GM11168 (cell line): ENCODE measurements at regions not wholly inside any gene's neighbourhood (a gene's known extent, or its start where the extent isn't known, plus 50 kb on each side); places are given as distances from the start of the nearest gene placed in this dataset.

Experiments
- in situ Hi-C: fragments of 300-500 bp; cut with MboI; formaldehyde crosslinking; loops from one replicate; pipeline ENCODE4 v1.12.0; 2022; ENCODE audit warnings: low sequenced_read_pairs; ENCODE audit not compliant: unreplicated experiment

DNA sequence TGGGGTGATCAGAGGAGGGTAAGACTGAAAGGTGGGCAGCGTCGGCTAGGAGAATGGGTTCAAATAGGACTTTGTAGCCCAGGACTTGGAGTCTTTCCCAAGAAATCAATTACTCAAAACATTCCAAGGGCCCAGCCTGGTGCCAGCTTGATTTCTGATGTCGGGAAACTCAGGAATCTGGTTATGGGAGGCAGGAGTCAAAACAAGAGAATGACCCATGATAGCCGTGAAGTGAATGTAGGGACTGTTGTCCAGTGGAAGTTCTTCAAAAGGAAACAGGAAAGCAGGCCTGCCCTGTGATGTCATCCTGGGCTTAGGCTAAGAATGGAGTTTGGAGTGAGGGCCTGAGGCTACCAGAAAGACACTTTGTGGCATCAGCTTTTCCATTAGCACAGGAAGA lies 67.4 kb upstream of the SLC14A2 start:
- in situ Hi-C loops, result no loop called here

DNA sequence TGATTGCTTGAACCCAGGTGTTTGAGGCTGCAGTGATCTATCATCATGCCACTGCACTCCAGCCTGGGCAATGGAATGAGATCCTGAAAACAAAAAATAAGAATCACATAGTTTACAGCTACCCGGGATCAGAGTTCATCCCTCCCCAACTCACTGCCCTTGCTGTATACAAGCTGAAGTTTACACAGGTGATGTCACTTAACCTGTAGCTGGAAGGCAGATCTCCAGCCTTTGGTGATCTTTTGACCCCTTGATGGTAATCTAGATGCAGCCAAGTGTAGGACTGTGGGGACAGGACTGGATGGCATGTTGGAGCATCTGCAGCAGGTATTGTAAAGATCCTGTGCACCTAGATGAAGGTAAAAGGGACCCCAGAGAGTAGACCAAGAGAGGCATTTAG lies 66.7 kb upstream of the SLC14A2 start:
- in situ Hi-C loops, result no loop called here

DNA sequence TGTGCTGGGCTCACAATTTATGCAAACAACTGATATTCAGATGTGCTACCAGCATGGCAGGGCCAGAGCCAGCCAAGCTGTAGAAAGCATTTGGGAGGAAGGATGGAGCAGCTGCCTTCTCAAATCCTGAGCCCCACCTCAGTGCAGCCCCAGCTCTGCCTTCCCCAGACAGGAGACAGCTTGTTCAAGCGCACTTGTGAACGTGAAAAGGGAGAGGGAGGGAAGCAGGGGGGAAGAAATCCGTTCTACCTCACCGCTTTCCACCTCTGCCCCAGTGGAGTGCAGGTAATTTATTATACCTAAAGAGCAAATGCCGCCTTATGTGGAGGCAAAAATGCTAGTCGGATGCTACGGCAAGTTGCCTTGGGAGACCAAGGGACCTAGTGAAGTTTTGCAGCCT lies 66.0 kb upstream of the SLC14A2 start:
- in situ Hi-C loops, result no loop called here

DNA sequence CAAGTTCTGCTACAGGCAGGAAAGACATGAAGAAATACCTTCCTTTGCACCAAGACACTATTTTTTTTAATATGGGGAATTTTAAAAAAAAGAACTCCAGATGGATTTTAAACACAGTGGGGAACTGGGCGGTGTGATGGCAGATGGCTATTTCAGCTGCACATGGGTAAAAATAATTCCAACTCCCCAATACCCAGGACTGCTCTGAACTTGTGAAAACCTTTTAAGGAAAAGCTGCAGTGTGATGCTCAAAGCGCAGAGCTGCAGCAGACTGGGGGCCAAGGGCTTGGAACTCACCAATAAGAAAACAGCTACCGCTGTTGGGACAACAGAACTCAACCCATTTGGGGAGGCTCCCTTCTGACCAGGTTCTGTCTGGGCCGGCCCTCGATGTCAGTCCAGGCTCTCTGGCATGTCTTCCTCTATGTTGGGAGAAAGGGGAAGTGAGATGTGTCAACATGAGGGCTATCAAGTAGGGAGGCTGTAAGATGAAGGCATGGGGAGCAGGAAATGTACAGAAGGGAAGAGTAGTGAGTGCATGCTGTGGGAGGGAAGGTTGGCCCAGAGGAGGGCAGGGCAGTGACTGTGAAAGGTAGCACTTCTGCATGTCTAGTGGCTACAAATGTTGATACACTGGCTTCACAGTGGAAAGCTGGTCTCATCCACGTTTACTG lies 64.0 kb upstream of the SLC14A2 start:
- in situ Hi-C loops, result no loop called here

DNA sequence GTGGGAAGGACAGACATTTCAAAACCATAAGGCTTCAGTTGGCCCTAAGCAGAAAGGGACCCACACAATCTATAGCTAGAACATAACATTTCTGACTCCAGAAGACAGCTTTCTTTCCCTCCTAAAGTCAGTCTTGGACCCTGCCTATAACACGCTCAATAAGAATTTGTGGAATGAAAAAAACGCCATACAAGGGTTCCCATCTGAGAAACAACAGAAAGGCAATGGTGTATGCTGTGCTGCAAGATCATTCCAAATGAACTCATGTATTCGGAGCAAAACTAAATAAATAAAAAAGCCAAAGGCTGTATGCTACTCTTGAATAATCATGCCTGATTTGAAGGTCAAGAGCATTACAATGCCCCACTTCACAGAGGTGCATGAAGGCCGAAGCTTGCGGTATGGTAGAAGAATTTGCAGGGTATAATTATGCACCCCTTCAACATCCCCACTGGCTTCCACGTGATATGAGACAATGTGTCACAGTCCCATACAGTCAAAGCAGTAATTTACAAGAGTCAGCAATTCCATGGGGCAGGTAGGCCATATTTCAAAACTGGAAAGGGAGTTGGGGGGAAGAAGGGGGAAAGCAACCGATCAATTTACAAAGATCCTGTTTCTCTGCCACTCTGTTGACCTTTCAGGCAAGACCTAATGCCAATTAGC lies 61.4 kb upstream of the SLC14A2 start:
- in situ Hi-C loops, result no loop called here

DNA sequence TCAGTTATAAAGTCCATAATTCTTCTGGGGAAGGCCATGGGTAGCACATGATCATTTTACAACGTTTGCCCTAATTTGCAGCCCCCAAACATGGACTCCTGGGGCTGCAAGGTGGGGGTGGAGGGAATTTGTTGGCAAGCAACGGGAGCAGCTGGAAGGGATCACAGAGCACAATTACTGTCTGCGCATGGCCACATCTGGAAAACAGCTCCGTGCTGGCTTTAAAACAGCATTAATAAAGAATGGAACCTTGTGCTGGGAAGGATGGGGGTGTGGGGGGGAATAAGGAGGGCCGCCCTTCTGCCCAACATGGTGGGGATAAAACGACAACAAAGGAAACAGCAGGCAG lies 60.9 kb upstream of the SLC14A2 start:
- in situ Hi-C loops, result no loop called here

DNA sequence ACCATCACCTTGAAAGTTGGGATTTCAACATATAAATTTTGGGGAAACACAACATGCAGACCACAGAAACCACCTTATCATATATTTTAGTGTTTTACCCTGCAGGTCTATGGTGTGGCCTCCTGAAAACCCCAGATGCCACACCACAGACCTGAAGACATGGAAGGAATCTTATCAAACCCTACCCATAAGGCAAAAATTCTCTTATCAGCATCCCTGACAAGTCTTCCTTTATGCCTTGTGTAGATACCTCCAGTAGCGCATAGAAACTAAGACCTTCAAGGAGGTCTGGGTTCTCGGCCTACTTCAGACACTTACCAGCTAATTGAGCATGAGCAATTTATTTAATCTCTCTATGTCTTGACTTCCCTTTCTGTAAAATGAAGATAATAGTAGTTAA lies 59.1 kb upstream of the SLC14A2 start:
- in situ Hi-C loops, result no loop called here

DNA sequence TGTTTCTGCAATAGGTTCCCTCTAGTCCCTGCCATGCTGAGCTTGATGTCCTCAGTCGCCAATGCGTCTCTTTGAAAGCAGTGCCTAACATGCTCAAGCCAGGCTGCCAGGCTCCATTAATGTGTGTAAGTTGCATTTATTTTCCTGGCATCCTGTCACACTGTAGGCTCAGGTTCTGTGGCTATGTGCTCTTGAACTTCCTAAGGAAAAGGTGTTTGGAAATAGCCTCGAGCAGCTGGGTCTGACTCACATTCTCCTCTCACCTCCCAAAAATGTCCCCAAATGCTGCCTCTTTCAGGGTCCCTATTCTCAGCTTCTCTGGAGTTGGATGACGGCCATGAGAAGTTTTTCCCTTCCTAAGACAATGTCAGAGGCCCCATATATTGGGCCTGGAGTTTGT lies 58.0 kb upstream of the SLC14A2 start:
- in situ Hi-C loops, result no loop called here

DNA sequence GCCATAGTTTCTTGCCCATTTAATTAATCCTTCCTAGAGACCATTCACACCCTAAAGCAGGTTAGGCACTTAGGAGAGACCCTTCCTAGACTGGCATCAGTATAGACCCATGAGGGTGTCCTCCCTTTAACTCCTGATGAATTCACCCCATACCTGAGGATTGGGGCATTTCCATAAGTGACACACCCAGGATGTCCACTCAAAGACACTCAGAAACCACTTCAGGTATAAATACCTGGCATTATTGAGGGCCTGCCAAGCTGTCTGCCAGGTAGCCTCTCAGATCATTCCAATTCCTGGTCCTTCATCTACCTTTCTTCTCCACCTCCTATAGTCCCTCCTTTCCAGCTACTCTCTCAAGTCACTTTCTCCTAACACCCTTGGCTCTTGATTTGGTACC lies 57.5 kb upstream of the SLC14A2 start:
- in situ Hi-C loops, result no loop called here

DNA sequence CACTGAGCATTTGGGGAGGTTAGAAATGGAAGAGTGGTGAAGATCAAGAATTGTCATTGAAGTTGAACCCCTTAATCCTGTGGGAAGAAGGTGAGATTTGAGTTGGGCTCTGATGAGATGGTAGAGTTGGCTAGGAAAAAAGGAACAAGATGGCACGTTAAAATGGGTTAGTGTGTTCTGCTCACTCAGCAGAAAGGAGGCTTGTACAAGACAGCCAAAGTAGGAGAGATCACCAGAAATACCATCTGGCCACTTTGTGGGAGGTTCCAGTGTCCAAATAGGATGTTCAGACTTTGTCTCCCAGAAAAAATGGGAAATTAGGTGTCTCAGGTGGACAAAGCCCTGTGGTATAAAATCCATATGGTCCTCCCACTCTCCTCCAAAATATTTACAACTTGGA lies 56.0 kb upstream of the SLC14A2 start:
- in situ Hi-C loops, result no loop called here

DNA sequence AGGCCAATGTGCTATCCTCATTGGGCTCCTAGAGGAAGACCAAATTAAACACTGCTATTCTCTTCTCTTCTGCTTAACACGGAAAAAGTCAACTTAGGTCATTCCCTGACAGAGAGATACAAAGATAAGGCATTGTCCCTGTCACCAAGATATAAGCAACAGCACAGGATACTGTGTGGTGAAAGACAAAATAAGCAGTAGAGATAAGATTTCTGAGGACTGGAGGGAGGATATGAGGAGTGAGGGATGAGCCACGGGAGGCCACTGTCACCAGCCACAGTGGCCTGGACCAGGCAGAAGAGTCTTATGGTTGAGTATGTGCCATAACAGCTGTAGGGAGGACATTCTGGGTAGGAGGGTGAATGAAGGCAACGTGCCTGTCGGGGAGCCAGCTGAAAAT lies 54.4 kb upstream of the SLC14A2 start:
- in situ Hi-C loops, result no loop called here

DNA sequence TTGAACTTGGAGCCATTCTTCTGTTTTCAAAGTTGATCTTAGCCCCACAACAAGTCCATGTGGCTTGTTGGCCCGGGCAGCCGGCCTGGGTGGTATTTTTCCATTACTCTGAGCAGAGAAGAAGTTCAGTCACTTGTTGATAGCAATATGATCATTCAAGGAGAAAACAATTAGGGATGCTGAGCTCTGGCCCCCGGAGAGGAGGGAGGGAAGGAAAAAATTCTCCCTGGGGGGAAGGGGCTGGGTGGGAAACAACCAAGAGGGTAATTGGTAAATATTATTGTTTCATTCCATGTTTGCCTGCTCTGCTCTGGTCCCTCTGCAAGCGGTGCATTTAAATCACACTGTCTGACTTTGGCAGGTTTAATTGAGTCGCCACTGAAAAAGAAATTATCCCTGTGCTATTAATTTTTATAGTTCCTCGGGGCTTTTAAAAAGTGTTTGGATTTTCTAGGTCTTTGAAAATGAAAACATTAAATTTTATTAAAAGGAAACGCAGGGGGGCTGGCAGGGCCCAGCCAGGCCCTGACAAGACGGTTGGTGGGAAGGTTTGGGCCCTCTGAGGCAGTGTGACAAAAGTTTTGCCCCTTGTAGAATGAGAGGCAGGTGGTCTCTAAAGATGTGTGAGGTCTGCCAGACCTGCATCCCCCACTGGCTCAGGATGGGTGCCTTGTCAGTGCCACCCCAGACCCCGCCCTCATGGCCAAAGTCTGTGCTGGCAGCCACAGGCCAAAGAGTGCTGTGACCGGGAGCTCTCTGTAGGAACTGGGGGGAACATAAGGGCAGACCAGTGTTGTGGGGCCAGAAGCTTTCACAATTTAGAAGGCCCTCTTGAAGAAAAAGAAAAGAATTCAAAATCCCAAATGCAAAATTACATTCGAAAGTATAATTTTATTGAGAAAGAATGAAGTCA lies 52.5 kb upstream of the SLC14A2 start:
- in situ Hi-C loops, result no loop called here

DNA sequence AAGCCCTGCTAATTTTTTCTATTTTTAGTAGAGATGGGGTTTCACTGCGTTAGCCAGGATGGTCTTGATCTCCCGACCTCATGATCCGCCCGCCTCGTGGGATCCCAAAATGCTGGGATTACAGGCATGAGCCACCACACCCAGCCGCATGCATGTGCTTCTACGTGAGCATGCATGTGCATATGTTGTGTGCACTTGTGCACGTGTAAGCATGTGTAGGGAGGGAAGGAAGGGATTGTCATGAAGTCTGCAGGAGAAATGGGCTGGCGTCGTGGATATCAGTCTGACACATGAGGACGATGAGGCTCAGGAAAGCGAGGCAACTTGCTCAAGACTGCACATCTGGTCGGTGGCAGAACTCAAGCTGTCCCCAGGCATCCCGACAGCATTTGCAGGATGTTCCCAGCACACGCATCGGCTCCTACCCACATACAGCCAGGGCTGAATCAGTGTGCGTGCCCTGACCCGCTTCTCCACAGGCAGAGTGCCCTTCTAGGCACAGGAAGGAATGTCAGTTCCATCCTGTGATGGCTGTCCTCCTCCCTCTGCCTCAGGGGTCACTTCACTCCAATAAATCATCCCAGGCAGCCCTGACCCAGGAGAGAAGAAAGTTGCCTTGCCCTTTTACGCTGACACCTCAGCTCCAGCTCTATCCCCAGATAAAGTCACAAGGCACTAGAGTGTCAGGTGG lies 49.9 kb upstream of the SLC14A2 start:
- in situ Hi-C loops, result no loop called here
